Left hindlimb (tissue), 1 donor: ENCODE measurements at regions not wholly inside any gene's neighbourhood (a gene's known extent, or its start where the extent isn't known, plus 50 kb on each side); places are given as distances from the start of the nearest gene placed in this dataset.
"Not testable (repeated sequence)": the region's sequence is repeated elsewhere in the genome, so short reads cannot be mapped to it uniquely, and the experiment has no call there.

Experiments
- DNase-seq: peaks from one replicate; pipeline ENCODE4 v3.0.0-alpha.2; 2018

- no peak for DNase-seq
Observed at GRCh38 chrX:109782994-109783700, 50.1 kb upstream of the ACSL4 start.

- no peak for DNase-seq
Observed at GRCh38 chrX:109783701-109784079, 50.6 kb upstream of the ACSL4 start.

- DNase-seq: no peak
Observed at GRCh38 chrX:109785053-109785452, 52.0 kb upstream of the ACSL4 start.

GRCh38 chrX:109790511-109790910, 57.5 kb upstream of the ACSL4 start:
- DNase-seq: not testable (repeated sequence)

- DNase-seq: no peak
Observed at GRCh38 chrX:109793191-109793590, 60.1 kb upstream of the ACSL4 start.

- no peak for DNase-seq
Observed at GRCh38 chrX:109795682-109796081, 62.6 kb upstream of the ACSL4 start.

- no peak for DNase-seq
Observed at GRCh38 chrX:109797311-109797975, 64.4 kb upstream of the ACSL4 start.

GRCh38 chrX:109812236-109812635, 79.2 kb upstream of the ACSL4 start:
- DNase-seq: no peak

- DNase-seq: no peak
Observed at GRCh38 chrX:109813236-109813635, 80.2 kb upstream of the ACSL4 start.

- DNase-seq: no peak
Observed at GRCh38 chrX:109818976-109819375, 85.9 kb upstream of the ACSL4 start.

- DNase-seq: no peak
Observed at GRCh38 chrX:109822861-109823260, 89.8 kb upstream of the ACSL4 start.

- DNase-seq: no peak
Observed at GRCh38 chrX:109826954-109827708, 94.1 kb upstream of the ACSL4 start.

GRCh38 chrX:109827772-109828171, 94.7 kb upstream of the ACSL4 start:
- DNase-seq: no peak

- no peak for DNase-seq
Observed at GRCh38 chrX:109830157-109830703, 97.2 kb upstream of the ACSL4 start.

- DNase-seq: no peak
Observed at GRCh38 chrX:109830704-109831206, 97.7 kb upstream of the ACSL4 start.

GRCh38 chrX:109831326-109831985, 98.4 kb upstream of the ACSL4 start:
- DNase-seq: no peak

- no peak for DNase-seq
Observed at GRCh38 chrX:109839694-109840567, 106.9 kb upstream of the ACSL4 start.

GRCh38 chrX:109840585-109840984, 107.5 kb upstream of the ACSL4 start:
- peak; percentile 31 for DNase-seq

- DNase-seq: no peak
Observed at GRCh38 chrX:109841257-109841656, 108.2 kb upstream of the ACSL4 start.

- DNase-seq: no peak
Observed at GRCh38 chrX:109841869-109842579, 109.0 kb upstream of the ACSL4 start.

- DNase-seq: no peak
Observed at GRCh38 chrX:109842611-109843010, 109.6 kb upstream of the ACSL4 start.
